DOHH2 (cell line): ENCODE measurements at regions not wholly inside any gene's neighbourhood (a gene's known extent, or its start where the extent isn't known, plus 50 kb on each side); places are given as distances from the start of the nearest gene placed in this dataset.

ENCODE experiments used
- EZH2phosphoT487 ChIP-seq: fragments of 200-600 bp; sonication (generic); IDR thresholded peaks from 2 replicates; pipeline ENCODE4 v1.6.1; 2017; ENCODE audit warnings: borderline replicate concordance, mild to moderate bottlenecking, antibody characterized with exemption, low read length, moderate library complexity, mixed read lengths
- TF ChIP-seq, protein P1 (sequence below): fragments of 200-600 bp; sonication (generic); IDR thresholded peaks from one replicate; pipeline ENCODE4 v1.5.1; 2014; ENCODE audit warnings: antibody characterized with exemption, mild to moderate bottlenecking, low read depth, low read length; ENCODE audit not compliant: poor library complexity, severe bottlenecking

DNA sequence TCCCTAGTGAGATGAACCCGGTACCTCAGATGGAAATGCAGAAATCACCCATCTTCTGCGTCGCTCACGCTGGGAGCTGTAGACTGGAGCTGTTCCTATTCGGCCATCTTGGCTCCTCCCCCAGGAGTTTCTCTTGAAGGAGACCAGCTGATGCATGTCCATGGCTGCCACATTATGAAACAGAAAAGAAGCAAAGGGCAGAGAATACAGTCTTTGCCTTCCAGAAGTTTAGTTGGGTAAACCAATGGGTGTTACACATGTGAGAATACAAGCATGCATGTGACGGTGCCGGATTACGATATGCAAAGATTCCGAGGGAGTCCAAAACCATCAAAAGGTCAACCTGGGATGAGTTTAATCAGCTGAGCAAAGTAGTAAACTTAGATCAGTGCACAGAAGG lies 151.6 kb downstream of the SEM1 start:
- TF ChIP-seq, protein P1, sequence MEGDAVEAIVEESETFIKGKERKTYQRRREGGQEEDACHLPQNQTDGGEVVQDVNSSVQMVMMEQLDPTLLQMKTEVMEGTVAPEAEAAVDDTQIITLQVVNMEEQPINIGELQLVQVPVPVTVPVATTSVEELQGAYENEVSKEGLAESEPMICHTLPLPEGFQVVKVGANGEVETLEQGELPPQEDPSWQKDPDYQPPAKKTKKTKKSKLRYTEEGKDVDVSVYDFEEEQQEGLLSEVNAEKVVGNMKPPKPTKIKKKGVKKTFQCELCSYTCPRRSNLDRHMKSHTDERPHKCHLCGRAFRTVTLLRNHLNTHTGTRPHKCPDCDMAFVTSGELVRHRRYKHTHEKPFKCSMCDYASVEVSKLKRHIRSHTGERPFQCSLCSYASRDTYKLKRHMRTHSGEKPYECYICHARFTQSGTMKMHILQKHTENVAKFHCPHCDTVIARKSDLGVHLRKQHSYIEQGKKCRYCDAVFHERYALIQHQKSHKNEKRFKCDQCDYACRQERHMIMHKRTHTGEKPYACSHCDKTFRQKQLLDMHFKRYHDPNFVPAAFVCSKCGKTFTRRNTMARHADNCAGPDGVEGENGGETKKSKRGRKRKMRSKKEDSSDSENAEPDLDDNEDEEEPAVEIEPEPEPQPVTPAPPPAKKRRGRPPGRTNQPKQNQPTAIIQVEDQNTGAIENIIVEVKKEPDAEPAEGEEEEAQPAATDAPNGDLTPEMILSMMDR: no peak
- no peak for TF ChIP-seq EZH2phosphoT487
